NCI-H510A treated with DMSO at 0.1 percent for 48 hours (cell line): ENCODE measurements at regions not wholly inside any gene's neighbourhood (a gene's known extent, or its start where the extent isn't known, plus 50 kb on each side); places are given as distances from the start of the nearest gene placed in this dataset.
"Not testable (repeated sequence)": the region's sequence is repeated elsewhere in the genome, so short reads cannot be mapped to it uniquely, and the experiment has no call there.

Experiments
- DNase-seq: peaks from one replicate; lab custom pipeline; 2025; lab: John Stamatoyannopoulos, UW

- DNase-seq = no peak
These were observed 52.9 kb upstream of the HDDC2 start for GRCh38 chr6:125354649-125355048.

DNA sequence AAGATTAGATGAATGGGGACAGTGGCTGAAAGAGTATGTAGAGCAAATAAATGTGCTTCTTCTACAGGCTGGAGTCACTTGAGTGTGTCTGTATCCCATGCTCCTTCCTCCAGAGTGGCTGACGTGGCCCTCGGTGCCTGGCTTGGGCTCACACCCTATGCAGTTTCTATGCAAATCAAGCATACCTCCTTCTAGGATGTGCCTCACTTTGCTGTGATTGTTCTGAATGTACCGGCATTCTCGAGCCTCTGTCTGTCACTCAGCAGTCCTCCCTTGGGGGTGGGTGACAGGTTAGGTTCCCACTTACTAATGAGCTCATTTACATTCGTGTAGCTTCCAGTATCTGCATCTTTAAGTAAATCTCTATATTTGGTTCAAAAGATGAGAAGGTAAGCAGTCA is 55.1 kb upstream of the HDDC2 start:
- no peak for DNase-seq

DNA sequence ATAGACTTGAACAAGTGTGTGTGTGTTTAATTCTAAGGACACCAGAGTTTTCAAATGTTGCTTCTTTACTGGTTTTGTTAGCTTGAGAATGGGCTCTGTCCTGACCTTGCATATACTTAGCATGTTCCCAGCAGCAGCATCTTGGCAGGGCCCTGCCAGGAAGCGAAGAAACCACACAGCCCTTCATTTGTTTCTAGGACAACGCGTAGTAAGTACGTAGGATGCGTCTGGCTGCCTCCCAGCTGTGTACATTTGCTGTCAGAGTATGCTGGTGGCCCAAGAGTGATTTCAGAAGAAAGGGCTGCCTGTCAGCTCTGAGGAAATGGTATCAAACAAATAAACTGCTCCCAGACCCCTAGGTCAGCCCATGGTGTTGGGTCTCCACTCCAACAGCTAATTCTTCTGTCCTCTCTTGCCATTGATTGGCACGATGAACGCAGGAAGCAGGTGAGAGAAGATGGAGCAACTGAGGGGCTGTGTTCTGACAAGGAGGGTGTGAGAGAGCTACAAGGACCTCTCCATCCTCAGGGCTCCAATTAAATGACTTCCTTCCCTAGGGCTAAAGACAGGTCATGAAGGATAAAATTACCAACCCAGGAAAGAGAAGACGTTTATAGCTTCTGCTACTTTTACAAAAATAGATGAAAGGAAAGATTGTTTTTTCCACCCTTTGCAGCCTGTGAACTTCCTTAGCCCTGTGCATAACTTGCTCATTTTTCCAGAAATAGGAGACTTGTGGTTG is 55.9 kb upstream of the HDDC2 start:
- no peak for DNase-seq

- DNase-seq = no peak
These were observed 57.1 kb upstream of the HDDC2 start for GRCh38 chr6:125358898-125359297.

GRCh38 chr6:125361868-125362267 is 60.1 kb upstream of the HDDC2 start:
- DNase-seq = no peak

- peak; percentile 60 for DNase-seq
These were observed 61.5 kb upstream of the HDDC2 start for GRCh38 chr6:125363039-125363823.

DNA sequence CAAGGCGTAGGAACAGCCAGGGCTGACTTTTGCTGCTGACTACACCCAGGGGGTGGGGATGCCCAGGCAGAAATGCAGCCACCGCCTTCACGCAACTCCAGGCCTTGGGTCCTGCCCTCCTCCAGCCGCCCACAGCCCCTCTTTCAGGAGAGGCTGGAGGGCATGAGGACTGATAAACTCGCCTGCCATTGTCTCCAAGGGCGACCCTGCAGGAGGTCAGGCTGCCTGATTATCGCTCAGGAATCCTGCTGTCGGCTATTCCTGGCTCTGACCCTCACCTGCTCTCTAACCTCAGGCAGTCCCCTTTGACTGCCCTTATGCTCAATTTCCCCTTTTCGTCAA is 62.0 kb upstream of the HDDC2 start:
- DNase-seq = no peak

- no peak for DNase-seq
These were observed 63.5 kb upstream of the HDDC2 start for GRCh38 chr6:125365230-125365629.

GRCh38 chr6:125367036-125367782 is 65.4 kb upstream of the HDDC2 start:
- no peak for DNase-seq

DNA sequence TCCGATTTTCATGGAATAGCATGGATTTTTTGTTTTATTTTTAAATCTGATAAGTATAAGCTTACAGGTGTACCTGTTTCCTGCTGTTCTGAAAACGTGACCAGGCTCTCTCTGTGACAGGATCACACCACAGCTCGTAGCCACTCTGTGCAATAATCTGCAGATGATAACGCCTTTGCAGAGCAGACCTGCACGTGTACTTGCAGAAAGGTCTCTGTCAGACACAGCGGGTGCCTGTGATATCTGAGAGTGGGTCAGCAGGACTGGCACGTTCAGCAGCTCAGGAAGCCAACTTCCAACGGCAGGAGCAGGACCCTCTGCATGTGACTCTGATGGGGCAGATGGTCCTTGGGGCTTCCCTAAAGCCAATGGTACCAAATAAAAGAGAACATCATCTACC is 68.6 kb upstream of the HDDC2 start:
- no peak for DNase-seq

- DNase-seq = no peak
These were observed 73.2 kb upstream of the HDDC2 start for GRCh38 chr6:125375013-125375412.

DNA sequence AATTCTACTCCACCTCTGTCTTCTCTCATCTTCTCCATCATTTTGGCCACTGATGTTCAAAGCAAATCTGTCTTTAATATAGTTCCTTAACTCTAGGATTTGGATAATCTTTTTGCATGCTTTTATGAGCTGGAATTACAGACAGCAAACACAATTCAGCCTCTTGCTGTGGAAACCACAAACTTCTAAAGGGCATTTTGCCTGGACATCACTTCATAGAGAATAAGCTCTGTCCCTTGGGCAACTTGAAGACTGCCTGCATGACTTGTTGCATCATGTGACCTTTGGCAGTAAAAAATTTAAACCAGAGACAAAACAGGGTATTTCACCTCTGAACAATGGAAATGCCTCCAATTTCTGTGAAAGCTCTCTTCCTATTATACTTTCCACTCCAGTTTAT is 74.1 kb upstream of the HDDC2 start:
- DNase-seq = no peak

DNA sequence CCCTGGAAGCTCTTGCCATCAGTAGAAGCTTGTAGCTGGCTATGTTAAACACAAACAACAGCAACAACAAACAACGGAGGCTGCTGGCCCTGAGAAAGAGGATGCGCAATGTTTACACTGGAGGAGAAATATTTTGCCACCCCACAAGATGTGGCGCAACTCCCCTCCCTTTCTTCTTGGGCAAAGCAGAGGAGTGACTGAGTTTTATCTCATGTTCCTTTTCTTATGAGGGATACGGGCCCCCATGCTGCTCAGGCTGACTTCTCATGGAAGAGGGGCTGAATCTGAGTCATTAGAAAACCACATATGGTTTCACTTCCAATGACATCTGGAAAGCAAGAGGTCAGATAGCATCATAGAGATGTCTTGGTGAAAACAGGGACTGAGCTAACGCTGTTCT is 75.9 kb upstream of the HDDC2 start:
- no peak for DNase-seq

- no peak for DNase-seq
These were observed 77.4 kb upstream of the HDDC2 start for GRCh38 chr6:125379174-125379573.

GRCh38 chr6:125380474-125380873 is 78.7 kb upstream of the HDDC2 start:
- DNase-seq = no peak

DNA sequence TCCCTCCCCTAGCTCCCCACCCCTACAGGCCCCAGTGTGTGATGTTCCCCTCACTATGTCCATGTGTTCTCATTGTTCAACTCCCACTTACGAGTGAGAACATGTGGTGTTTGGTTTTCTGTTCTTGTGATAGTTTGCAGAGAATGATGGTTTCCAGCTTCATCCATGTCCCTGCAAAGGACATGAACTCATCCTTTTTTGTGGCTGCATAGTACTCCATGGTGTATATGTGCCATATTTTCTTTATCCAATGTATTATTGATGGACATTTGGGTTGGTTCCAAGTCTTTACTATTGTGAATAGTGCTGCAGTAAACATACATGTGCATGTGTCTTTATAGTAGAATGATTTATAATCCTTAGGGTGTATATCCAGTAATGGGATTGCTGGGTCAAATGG is 84.6 kb upstream of the HDDC2 start:
- DNase-seq = not testable (repeated sequence)

DNA sequence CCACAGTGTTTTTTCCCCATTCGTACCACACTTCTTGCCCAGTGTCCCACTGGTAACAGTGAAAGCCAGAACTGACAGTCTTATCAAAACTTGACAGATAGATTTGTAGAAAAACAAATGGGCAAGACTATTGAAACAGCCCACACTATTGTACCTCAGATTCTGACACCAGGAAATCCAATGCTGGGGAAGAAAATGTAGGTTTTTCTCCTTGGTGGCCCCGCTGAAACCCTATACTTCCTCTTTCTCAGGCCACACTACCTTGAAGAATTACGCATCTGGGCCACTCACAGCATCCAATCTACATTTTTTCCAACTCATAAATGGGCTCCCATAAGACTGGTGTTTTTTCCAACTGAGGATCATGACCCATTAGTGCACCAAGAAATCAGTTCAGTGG is 90.9 kb upstream of the HDDC2 start:
- DNase-seq = no peak

DNA sequence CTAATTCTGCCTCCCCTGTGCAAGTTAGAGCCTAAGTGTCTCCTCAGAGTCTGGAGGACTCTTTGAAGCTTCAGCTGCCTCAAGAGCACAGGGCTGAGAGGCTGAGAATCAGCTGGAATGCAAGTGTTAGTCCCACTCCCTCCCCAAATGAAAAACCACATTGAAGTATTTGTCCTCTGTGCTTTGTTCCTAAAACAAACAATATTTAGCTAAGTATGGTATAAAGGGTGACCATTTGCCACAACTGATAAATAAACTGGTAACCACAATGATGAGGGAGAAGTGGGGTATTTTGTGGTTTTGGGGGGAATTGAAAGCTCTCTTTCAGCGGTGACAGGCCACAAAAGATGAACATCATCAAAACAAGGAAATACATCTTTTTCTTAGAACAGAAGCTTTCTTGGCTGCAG is 91.7 kb upstream of the HDDC2 start:
- DNase-seq = no peak

GRCh38 chr6:125406741-125407140 is 105.0 kb upstream of the HDDC2 start:
- DNase-seq = no peak

DNA sequence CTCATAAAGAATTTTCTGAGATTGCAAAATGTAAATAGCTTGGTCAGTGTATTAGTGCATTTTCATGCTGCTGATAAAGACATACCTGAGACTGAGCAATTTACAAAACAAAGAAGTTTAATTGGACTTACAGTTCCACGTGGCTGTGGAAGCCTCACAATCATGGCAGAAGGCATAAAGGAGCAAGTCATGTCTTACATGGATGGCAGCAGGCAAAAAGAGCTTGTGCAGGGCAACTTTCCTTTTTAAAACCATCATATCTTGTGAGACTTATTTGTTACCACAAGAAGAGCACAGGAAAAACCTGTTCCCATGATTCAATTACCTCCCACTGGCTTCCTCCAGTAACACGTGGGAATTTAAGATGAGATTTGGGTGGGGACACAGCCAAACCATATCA is 112.7 kb upstream of the HDDC2 start:
- no peak for DNase-seq

- DNase-seq = no peak
These were observed 114.1 kb upstream of the HDDC2 start for GRCh38 chr6:125415913-125416312.

- DNase-seq = no peak
These were observed 120.1 kb upstream of the HDDC2 start for GRCh38 chr6:125421836-125422235.

GRCh38 chr6:125423047-125423446 is 121.3 kb upstream of the HDDC2 start:
- no peak for DNase-seq
